GM21619 (cell line): ENCODE measurements at regions not wholly inside any gene's neighbourhood (a gene's known extent, or its start where the extent isn't known, plus 50 kb on each side); places are given as distances from the start of the nearest gene placed in this dataset.

Experiments
- ATAC-seq: cut with Tn5 transposase; IDR thresholded peaks from one replicate; pipeline ENCODE4 v1.9.1; 2021; ENCODE audit not compliant: unreplicated experiment

DNA sequence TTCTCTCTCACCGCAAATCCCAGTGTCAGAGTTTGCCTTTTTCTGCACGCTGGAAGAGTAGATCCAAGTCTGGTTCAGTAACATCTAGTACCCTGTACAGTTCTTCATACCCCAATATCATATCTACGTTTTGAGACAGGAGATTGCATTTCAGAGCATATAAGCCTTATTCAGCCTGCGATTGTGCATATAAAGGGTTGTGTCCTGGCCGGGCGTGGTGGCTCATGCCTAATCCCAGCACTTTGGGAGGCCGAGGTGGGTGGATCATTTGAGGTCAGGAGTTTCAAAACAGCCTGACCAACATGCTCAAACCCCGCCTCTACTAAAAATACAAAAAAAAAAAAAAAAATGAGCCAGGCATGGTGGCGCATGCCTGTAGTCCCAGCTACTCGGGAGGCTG is 104.9 kb downstream of the MTNR1B start:
- ATAC-seq: no peak

DNA sequence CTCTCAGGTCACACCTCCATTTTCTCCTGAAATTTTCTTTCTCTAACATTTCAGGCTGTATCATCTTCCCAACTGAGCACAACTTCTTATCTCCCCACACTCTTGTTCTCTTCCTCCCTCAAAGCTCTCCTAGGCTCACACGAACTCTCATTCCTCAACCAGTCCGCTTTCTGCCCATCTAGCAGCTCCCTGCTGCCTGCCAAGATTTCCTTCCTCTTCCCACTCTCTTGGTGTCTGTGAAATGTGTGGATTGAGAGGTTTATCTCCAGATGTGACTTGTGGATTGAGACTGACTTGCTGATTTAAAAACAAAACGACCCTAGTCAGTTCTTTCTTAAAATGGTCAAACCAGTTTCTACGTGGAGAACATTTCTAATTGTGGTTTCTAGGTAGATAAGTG is 106.3 kb downstream of the MTNR1B start:
- ATAC-seq: no peak

DNA sequence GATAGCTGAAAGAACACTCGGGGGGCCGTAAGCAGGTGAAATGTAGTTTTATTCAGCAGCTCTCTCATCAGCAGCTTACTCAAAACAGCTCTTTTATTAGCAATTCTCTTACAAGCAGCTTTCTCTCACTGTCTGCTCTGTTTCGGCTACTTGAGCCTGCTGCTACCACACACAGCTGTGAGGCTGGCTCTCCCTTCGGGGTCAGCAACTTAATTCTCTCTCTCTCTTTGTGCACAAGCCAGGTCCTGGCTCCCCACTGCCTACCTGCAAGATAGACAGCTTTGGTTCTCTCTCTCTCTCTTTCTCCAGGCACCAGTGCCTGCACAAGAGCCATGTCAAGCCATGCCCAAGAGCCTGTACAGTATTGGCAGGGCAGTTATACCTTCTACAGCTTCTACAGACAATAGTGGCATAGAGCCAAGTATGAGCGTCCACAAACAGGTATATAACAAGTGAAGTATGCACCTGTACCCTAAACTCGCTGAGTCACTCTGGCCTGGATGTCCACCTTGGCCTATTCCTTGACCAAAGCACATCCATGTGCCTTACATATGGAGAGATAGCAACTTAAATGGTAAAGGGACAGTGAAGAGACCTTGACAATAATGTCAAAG is 110.8 kb downstream of the MTNR1B start:
- ATAC-seq: no peak

GRCh38 chr11:93081694-93082093 is 112.2 kb downstream of the MTNR1B start:
- no peak for ATAC-seq

DNA sequence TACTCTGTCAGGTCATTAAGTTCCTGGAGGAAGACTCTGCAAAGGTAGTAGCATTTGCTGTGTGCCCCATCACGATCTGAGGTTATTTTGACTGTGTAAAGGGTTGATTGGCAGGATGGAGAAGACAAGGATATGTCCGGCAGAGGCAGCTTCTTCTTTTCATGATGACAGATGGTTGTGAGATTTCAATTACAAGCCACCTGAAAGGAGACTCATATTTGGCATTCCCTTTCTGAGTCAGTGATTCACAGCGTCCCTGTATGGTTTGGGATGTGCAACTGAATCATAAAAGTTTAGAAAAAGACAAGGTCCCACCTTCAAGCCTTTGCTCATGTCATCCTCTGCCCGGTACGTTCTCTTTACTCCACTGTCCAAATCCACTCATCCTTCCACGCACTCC is 113.4 kb downstream of the MTNR1B start:
- ATAC-seq: no peak

DNA sequence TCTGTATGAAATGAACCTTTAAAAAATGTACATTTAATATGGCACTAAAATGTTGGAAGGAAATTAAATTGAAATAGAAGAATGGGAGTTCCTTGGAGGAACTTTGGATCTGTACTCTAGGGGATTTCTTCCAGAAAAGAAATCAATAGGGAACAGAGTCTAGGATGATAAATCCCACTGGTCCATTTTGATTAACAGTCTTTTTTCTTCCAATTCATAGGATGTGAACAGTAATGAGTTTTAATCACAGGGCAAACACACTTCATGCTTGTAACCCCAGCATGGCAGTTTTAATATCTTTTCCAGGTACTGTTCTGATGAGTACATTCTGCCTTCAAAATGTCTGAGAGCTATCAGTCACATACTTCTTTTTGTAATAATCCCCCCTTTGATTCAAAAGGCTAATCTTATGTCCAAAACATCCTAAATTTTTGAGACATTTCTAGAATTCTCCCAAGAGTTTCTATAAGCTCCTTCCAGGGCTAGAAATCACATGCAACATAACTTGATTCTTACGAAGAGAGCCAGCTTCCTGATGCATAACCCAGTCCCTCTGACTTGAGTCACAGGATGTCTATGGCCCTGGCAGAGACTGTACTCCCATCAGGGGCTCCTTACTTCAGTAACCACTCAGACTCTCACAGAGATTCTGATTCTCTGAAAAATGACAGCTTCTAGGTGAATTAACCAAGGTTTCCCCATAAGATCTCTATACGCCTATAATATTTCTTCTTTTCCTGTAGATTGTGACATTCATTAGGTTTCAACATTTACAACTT is 112.9 kb downstream of the SLC36A4 start:
- no peak for ATAC-seq

DNA sequence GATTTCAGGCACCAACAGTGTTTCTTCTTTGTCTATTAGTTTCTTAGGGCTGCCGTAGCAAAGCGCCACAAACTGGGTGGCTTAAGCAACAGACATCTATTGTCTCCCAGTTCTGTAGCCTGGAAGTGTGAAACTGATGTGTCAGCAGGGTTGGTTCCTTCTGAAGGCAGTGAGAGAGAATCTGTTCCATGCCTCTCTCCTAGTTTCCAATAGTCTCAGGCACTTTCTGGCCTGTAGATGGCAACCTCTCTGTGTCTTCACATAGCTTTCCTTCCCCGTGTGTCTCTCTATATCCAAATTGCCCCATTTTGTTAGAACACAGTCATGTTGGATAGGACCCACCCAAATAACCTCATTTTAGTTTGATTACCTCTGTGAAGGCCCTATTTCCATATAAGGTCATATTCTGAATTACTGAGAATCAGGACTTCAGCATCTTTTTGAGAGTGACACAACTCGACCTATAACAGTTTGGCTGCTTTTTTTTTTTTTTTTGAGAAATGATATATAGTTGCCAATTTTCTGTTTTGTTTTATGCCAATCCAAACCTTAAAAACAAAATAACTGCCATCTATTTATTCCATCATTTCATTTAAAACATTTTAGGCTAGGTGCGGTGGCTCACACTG is 108.2 kb downstream of the SLC36A4 start:
- ATAC-seq: peak; percentile 58
